HG03066 (cell line): ENCODE measurements at regions not wholly inside any gene's neighbourhood (a gene's known extent, or its start where the extent isn't known, plus 50 kb on each side); places are given as distances from the start of the nearest gene placed in this dataset.

Experiments
- ATAC-seq: cut with Tn5 transposase; IDR thresholded peaks from one replicate; pipeline ENCODE4 v1.9.1; 2021; ENCODE audit warnings: low read depth; ENCODE audit not compliant: unreplicated experiment

- ATAC-seq = no peak
Measured at GRCh38 chr10:44043646-44044375, 341.1 kb downstream of the CXCL12 start.

- no peak for ATAC-seq
Measured at GRCh38 chr10:44042926-44043602, 341.8 kb downstream of the CXCL12 start.

- no peak for ATAC-seq
Measured at GRCh38 chr10:44042075-44042770, 342.7 kb downstream of the CXCL12 start.

GRCh38 chr10:44039599-44039998 lies 345.3 kb downstream of the CXCL12 start:
- no peak for ATAC-seq

- ATAC-seq = no peak
Measured at GRCh38 chr10:44036425-44036824, 348.5 kb downstream of the CXCL12 start.

GRCh38 chr10:44035474-44036197 lies 349.3 kb downstream of the CXCL12 start:
- ATAC-seq = no peak

GRCh38 chr10:44034946-44035345 lies 350.0 kb downstream of the CXCL12 start:
- ATAC-seq = no peak

GRCh38 chr10:44033008-44033407 lies 351.9 kb downstream of the CXCL12 start:
- no peak for ATAC-seq

- ATAC-seq = no peak
Measured at GRCh38 chr10:44032216-44032615, 352.7 kb downstream of the CXCL12 start.

GRCh38 chr10:44030738-44031137 lies 354.2 kb downstream of the CXCL12 start:
- no peak for ATAC-seq

- peak; percentile 86 for ATAC-seq
Measured at GRCh38 chr10:44030132-44030531, 354.8 kb downstream of the CXCL12 start.

- no peak for ATAC-seq
Measured at GRCh38 chr10:44028384-44029137, 356.3 kb downstream of the CXCL12 start.

GRCh38 chr10:44024356-44025116 lies 360.4 kb downstream of the CXCL12 start:
- ATAC-seq = no peak

GRCh38 chr10:44023517-44023916 lies 361.4 kb downstream of the CXCL12 start:
- no peak for ATAC-seq

GRCh38 chr10:44022203-44022602 lies 362.7 kb downstream of the CXCL12 start:
- no peak for ATAC-seq

GRCh38 chr10:44020322-44021111 lies 364.4 kb downstream of the CXCL12 start:
- ATAC-seq = no peak

GRCh38 chr10:44017483-44018145 lies 367.3 kb downstream of the CXCL12 start:
- ATAC-seq = no peak
